DMS79 treated with DMSO at 0.1 percent for 48 hours (cell line): ENCODE measurements at regions not wholly inside any gene's neighbourhood (a gene's known extent, or its start where the extent isn't known, plus 50 kb on each side); places are given as distances from the start of the nearest gene placed in this dataset.

ENCODE experiments used
- DNase-seq: peaks from one replicate; lab custom pipeline; 2025; lab: John Stamatoyannopoulos, UW

- no peak for DNase-seq
These were observed 153.5 kb upstream of the RPL38 start for GRCh38 chr17:74049967-74050458.

GRCh38 chr17:74051348-74051747, 152.1 kb upstream of the RPL38 start:
- DNase-seq = no peak

- DNase-seq = no peak
These were observed 150.3 kb upstream of the RPL38 start for GRCh38 chr17:74052993-74053711.

GRCh38 chr17:74053712-74054078, 149.8 kb upstream of the RPL38 start:
- no peak for DNase-seq

GRCh38 chr17:74054249-74054648, 149.2 kb upstream of the RPL38 start:
- no peak for DNase-seq

- peak; percentile 42 for DNase-seq
These were observed 147.8 kb upstream of the RPL38 start for GRCh38 chr17:74055508-74056160.

GRCh38 chr17:74059479-74060240, 143.8 kb upstream of the RPL38 start:
- DNase-seq = peak; percentile 46

- no peak for DNase-seq
These were observed 141.7 kb upstream of the RPL38 start for GRCh38 chr17:74061758-74062157.

- no peak for DNase-seq
These were observed 141.2 kb upstream of the RPL38 start for GRCh38 chr17:74062234-74062633.

- peak; percentile 15 for DNase-seq
These were observed 140.0 kb upstream of the RPL38 start for GRCh38 chr17:74063439-74063838.

GRCh38 chr17:74070374-74070773, 133.1 kb upstream of the RPL38 start:
- DNase-seq = no peak

GRCh38 chr17:74070998-74071679, 132.3 kb upstream of the RPL38 start:
- DNase-seq = no peak

GRCh38 chr17:74072340-74072739, 131.1 kb upstream of the RPL38 start:
- DNase-seq = no peak

GRCh38 chr17:74076446-74076845, 127.0 kb upstream of the RPL38 start:
- DNase-seq = no peak

- DNase-seq = no peak
These were observed 126.2 kb upstream of the RPL38 start for GRCh38 chr17:74077231-74077630.

GRCh38 chr17:74078363-74078941, 125.0 kb upstream of the RPL38 start:
- no peak for DNase-seq

GRCh38 chr17:74079537-74080300, 123.8 kb upstream of the RPL38 start:
- DNase-seq = no peak

- no peak for DNase-seq
These were observed 122.6 kb upstream of the RPL38 start for GRCh38 chr17:74080656-74081582.

GRCh38 chr17:74082886-74083285, 120.6 kb upstream of the RPL38 start:
- no peak for DNase-seq

- no peak for DNase-seq
These were observed 120.2 kb upstream of the RPL38 start for GRCh38 chr17:74083321-74083720.
